ENCODE measurements at regions not wholly inside any gene's neighbourhood (a gene's known extent, or its start where the extent isn't known, plus 50 kb on each side); places are given as distances from the start of the nearest gene placed in this dataset.

DNA sequence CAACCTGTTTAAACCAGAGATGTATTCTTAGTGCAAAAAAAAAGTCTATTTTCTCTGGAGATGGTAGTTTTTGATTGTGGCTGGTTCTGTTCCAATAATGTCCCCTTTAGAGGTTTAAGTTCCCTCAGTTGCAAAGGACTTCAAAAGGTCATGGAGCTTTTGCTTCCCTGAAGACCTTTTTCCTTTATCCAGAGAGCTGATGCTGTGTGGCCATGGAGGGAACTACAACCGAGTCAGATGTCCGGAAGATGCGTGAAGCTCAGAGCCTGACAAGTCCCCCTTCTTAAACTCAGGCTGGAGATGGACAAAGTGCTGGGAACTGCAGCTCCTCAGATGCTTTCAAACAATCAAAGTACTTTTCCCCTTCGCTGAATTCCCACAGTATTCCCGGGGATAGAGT lies 176.1 kb downstream of the TMEM18 start:
- Histone ChIP-seq H3K4me3 (replicated peaks in 1 of 2; ENCODE audit: low read depth in 1 of 2, low read length in 2 of 2) (no peak overlapping the region), H3K27ac (ENCODE audit: low read depth, low read length) (no peak overlapping the region), H4K20me1 (ENCODE audit: insufficient read depth) (no peaks in the 10 kb centered on the region), H3K36me3 (ENCODE audit: control insufficient read depth in 1 of 2, insufficient read depth in 2 of 2, low read length in 2 of 2) (no peaks in the 10 kb centered on the region), H3K4me1 (ENCODE audit: control insufficient read depth in 1 of 2, insufficient read depth in 2 of 2, low read length in 2 of 2) (no peaks in the 10 kb centered on the region), H2AFZ (ENCODE audit: low read depth, low read length, poor library complexity, severe bottlenecking) (no peak overlapping the region), H3K9me3 (ENCODE audit: control insufficient read depth in 1 of 2, insufficient read depth in 1 of 2, low read depth in 1 of 2, low read length in 2 of 2) (no peaks in the 10 kb centered on the region), H3K27me3 (ENCODE audit: insufficient read depth, low read length) (peaks cover 17% of the 10 kb centered on the region; the same call in 1 of the 2 replicates), H3K9me2 (ENCODE audit: insufficient read depth) (no peaks in the 10 kb centered on the region), H3K79me2 (ENCODE audit: insufficient read depth, low read length) (no peaks in the 10 kb centered on the region), H3K9ac (ENCODE audit: low read length) (no peak overlapping the region), H3K4me2 (ENCODE audit: low read length) (no peak overlapping the region)
- DNase-seq (ENCODE audit: low read depth, low spot score) (peak; percentile 19), ATAC-seq (peak; percentile 92)
- ChIA-PET CTCF (no interaction called here), RAD21 (ENCODE audit: low non-redundant PET in 1 of 2, low total read pairs in 2 of 2, uncharacterized antibody in 2 of 2, unreplicated experiment in 2 of 2) (no interaction called here), POLR2A (no interaction called here)
- TF ChIP-seq, protein P1, sequence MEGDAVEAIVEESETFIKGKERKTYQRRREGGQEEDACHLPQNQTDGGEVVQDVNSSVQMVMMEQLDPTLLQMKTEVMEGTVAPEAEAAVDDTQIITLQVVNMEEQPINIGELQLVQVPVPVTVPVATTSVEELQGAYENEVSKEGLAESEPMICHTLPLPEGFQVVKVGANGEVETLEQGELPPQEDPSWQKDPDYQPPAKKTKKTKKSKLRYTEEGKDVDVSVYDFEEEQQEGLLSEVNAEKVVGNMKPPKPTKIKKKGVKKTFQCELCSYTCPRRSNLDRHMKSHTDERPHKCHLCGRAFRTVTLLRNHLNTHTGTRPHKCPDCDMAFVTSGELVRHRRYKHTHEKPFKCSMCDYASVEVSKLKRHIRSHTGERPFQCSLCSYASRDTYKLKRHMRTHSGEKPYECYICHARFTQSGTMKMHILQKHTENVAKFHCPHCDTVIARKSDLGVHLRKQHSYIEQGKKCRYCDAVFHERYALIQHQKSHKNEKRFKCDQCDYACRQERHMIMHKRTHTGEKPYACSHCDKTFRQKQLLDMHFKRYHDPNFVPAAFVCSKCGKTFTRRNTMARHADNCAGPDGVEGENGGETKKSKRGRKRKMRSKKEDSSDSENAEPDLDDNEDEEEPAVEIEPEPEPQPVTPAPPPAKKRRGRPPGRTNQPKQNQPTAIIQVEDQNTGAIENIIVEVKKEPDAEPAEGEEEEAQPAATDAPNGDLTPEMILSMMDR (IDR thresholded peaks at IDR 0.05 in 2 of 3, conservative IDR thresholded peaks at IDR 0.05 in 1 of 3; ENCODE audit: borderline replicate concordance in 1 of 3, insufficient read depth in 1 of 3, low read depth in 2 of 3, low read length in 2 of 3), result peak in 2 of 3 experiments; percentile 42 to 45; a peak in 4 of 6 replicates
- no peak for TF ChIP-seq SRF (IDR thresholded peaks at IDR 0.05; ENCODE audit: low read depth)
- no peak for TF ChIP-seq YY1 (IDR thresholded peaks at IDR 0.05; ENCODE audit: extremely low read depth, insufficient replicate concordance, low read depth, low read length)
- BruUV-seq (replicated peaks), result no TSS peak
- intact Hi-C loops (cut with micrococcal nuclease), result no loop called here

DNA sequence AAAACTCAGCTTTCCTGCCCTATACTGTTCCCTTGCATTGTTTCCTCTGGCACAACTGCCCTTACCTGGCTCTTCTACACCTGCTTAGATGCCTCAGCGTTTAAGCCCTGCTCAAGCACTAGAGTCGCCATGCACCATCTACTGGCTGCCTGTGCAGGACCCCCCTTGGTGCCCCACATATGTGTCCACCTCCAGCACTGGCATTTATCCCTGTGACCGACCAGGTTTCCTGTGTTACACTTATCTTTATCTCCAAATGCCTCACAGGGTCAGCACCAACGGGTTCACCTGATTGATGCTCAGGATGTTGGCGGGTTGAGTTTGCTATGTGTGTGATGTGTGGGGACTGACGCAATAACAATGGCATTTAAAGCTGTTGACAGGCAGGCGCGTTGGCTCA lies 177.5 kb downstream of the TMEM18 start:
- no peak overlapping the region for H2AFZ ChIP-seq (ENCODE audit: low read depth, low read length, poor library complexity, severe bottlenecking)
- no TSS peak for BruUV-seq (replicated peaks)
- H3K9me2 ChIP-seq (ENCODE audit: insufficient read depth), result no peaks in the 10 kb centered on the region
- no peak for ATAC-seq
- intact Hi-C loops (cut with micrococcal nuclease), result no loop called here
- CTCF ChIA-PET, result no interaction called here
- no peak overlapping the region for H3K4me2 ChIP-seq (ENCODE audit: low read length)
- RAD21 ChIA-PET (ENCODE audit: low non-redundant PET in 1 of 2, low total read pairs in 2 of 2, uncharacterized antibody in 2 of 2, unreplicated experiment in 2 of 2), result no interaction called here
- POLR2A ChIA-PET, result no interaction called here
- no peaks in the 10 kb centered on the region for H4K20me1 ChIP-seq (ENCODE audit: insufficient read depth)
- H3K4me3 ChIP-seq (replicated peaks in 1 of 2; ENCODE audit: low read depth in 1 of 2, low read length in 2 of 2), result no peak overlapping the region
- no peaks in the 10 kb centered on the region for H3K9me3 ChIP-seq (ENCODE audit: control insufficient read depth in 1 of 2, insufficient read depth in 1 of 2, low read depth in 1 of 2, low read length in 2 of 2)
- no peaks in the 10 kb centered on the region for H3K4me1 ChIP-seq (ENCODE audit: control insufficient read depth in 1 of 2, insufficient read depth in 2 of 2, low read length in 2 of 2)
- no peak overlapping the region for H3K9ac ChIP-seq (ENCODE audit: low read length)
- no peak for DNase-seq (ENCODE audit: low read depth, low spot score)
- no peaks in the 10 kb centered on the region for H3K36me3 ChIP-seq (ENCODE audit: control insufficient read depth in 1 of 2, insufficient read depth in 2 of 2, low read length in 2 of 2)
- H3K27me3 ChIP-seq (ENCODE audit: insufficient read depth, low read length), result peaks cover 13% of the 10 kb centered on the region; the same call in 1 of the 2 replicates
- H3K79me2 ChIP-seq (ENCODE audit: insufficient read depth, low read length), result no peaks in the 10 kb centered on the region
- H3K27ac ChIP-seq (ENCODE audit: low read depth, low read length), result no peak overlapping the region
- TF ChIP-seq SRF (IDR thresholded peaks at IDR 0.05; ENCODE audit: low read depth), result no peak
- TF ChIP-seq EZH2phosphoT487 (IDR thresholded peaks at IDR 0.05; ENCODE audit: borderline replicate concordance), result no peak
- TF ChIP-seq, protein P2, sequence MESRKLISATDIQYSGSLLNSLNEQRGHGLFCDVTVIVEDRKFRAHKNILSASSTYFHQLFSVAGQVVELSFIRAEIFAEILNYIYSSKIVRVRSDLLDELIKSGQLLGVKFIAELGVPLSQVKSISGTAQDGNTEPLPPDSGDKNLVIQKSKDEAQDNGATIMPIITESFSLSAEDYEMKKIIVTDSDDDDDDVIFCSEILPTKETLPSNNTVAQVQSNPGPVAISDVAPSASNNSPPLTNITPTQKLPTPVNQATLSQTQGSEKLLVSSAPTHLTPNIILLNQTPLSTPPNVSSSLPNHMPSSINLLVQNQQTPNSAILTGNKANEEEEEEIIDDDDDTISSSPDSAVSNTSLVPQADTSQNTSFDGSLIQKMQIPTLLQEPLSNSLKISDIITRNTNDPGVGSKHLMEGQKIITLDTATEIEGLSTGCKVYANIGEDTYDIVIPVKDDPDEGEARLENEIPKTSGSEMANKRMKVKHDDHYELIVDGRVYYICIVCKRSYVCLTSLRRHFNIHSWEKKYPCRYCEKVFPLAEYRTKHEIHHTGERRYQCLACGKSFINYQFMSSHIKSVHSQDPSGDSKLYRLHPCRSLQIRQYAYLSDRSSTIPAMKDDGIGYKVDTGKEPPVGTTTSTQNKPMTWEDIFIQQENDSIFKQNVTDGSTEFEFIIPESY (IDR thresholded peaks at IDR 0.05; ENCODE audit: extremely low read depth, insufficient replicate concordance, low read length), result no peak
- no peak for TF ChIP-seq SP1 (IDR thresholded peaks at IDR 0.05; ENCODE audit: low read depth)
- TF ChIP-seq REST (IDR thresholded peaks at IDR 0.05; ENCODE audit: low read depth), result no peak
- TF ChIP-seq POLR2AphosphoS5 (IDR thresholded peaks at IDR 0.05; ENCODE audit: low read depth, low read length), result no peak
- TF ChIP-seq RAD21 (IDR thresholded peaks at IDR 0.05; ENCODE audit: low read depth), result no peak
- no peak for TF ChIP-seq EGR1 (IDR thresholded peaks at IDR 0.05; ENCODE audit: low read depth)
- no peak for TF ChIP-seq SIN3A (IDR thresholded peaks at IDR 0.05; ENCODE audit: low read depth)

Measured in HCT116 (cell line).